Panc1 (cell line): ENCODE measurements at regions not wholly inside any gene's neighbourhood (a gene's known extent, or its start where the extent isn't known, plus 50 kb on each side); places are given as distances from the start of the nearest gene placed in this dataset.
"Not testable (repeated sequence)": the region's sequence is repeated elsewhere in the genome, so short reads cannot be mapped to it uniquely, and the experiment has no call there.

Source experiments
- ATAC-seq: fragments of 200-7000 bp; cut with Tn5 transposase; 2 replicates; pipeline ENCODE4 v1.9.1; 2020; ENCODE audit warnings: mild to moderate bottlenecking, moderate library complexity
- BruUV-seq: library from RNA; stranded (reverse); fragments of 400-500 nt; replicated peaks from 2 replicates; lab custom pipeline; 2021; lab: Mats Ljungman, UMichigan
- CTCF ChIA-PET: fragments of 300-600 bp; sonication (Branson Sonifier 250); formaldehyde crosslinking; loops from one replicate; lab custom pipeline; 2022; ENCODE audit warnings: antibody characterized with exemption; lab: Charles Lee
- POLR2A ChIA-PET: fragments of 300-600 bp; sonication (Branson Sonifier 250); formaldehyde crosslinking; loops from one replicate; lab custom pipeline; 2022; ENCODE audit warnings: antibody characterized with exemption; lab: Charles Lee
- DNase-seq: peaks from one replicate; pipeline ENCODE4 v3.0.0-alpha.2; 2010; ENCODE audit warnings: low read depth, low spot score
- H3K27ac ChIP-seq: 2 replicates; pipeline ENCODE4 v1.5.1; 2011; ENCODE audit warnings: mild to moderate bottlenecking, low read length, inconsistent platforms
- H3K27me3 ChIP-seq: fragments of 200-500 bp; sonication (Bioruptor generic); 2 replicates; pipeline ENCODE4 v1.6.0; 2014; ENCODE audit warnings: low read length, inconsistent platforms; ENCODE audit not compliant: control insufficient read depth, insufficient read depth
- H3K36me3 ChIP-seq: fragments of 200-500 bp; sonication (Bioruptor generic); 2 replicates; pipeline ENCODE4 v1.5.1; 2014; ENCODE audit warnings: inconsistent platforms, mild to moderate bottlenecking, low read length, moderate library complexity; ENCODE audit not compliant: control insufficient read depth, insufficient read depth
- H3K4me1 ChIP-seq: 2 replicates; pipeline ENCODE4 v1.5.1; 2011; ENCODE audit warnings: inconsistent platforms, mild to moderate bottlenecking, low read length, moderate library complexity; ENCODE audit not compliant: control insufficient read depth, insufficient read depth
- H3K4me3 ChIP-seq, 2 experiments: 2 replicates each; pipeline ENCODE4 v1.5.1; 2011 to 2012; ENCODE audit warnings: low read depth in 2 of 2, low read length in 2 of 2, mild to moderate bottlenecking in 2 of 2, inconsistent platforms in 1 of 2, moderate library complexity in 1 of 2
- H3K9me3 ChIP-seq: fragments of 200-500 bp; sonication (Bioruptor generic); 2 replicates; pipeline ENCODE4 v1.5.1; 2014; ENCODE audit warnings: low read depth, mild to moderate bottlenecking, inconsistent platforms, low read length, moderate library complexity; ENCODE audit not compliant: control insufficient read depth, insufficient read depth
- CTCF ChIP-seq: fragments of 450-650 bp; IDR thresholded peaks from 2 replicates; pipeline ENCODE4 v1.5.1; 2017; ENCODE audit warnings: mild to moderate bottlenecking
- POLR2AphosphoS5 ChIP-seq: IDR thresholded peaks from 2 replicates; pipeline ENCODE4 v1.6.1; 2012; ENCODE audit warnings: mild to moderate bottlenecking, low read depth, low read length, moderate library complexity
- REST ChIP-seq, 2 experiments: IDR thresholded peaks; 2 replicates each; pipeline ENCODE4 v1.6.1; 2011 to 2012; ENCODE audit warnings: low read depth in 2 of 2, control low read depth in 1 of 2, low read length in 1 of 2, mild to moderate bottlenecking in 1 of 2, moderate library complexity in 1 of 2; ENCODE audit not compliant: insufficient read depth in 1 of 2
- SIN3A ChIP-seq: IDR thresholded peaks from 2 replicates; pipeline ENCODE4 v1.6.1; 2012; ENCODE audit warnings: low read depth, mild to moderate bottlenecking, low read length, moderate library complexity, borderline replicate concordance; ENCODE audit not compliant: insufficient read depth
- TCF7L2 ChIP-seq: IDR thresholded peaks from 2 replicates; pipeline ENCODE4 v1.6.1; 2011; ENCODE audit warnings: mild to moderate bottlenecking, low read depth, low read length, inconsistent platforms
- in situ Hi-C: cut with HindIII; loops from 2 replicates; pipeline ENCODE4 v1.10.0; 2016; ENCODE audit warnings: low sequenced_read_pairs, low pct_unique_long_range_greater_than_20kb
- intact Hi-C: fragments of 100-400 bp; cut with micrococcal nuclease; formaldehyde crosslinking; loops from one replicate; pipeline ENCODE4 v1.10.0; 2022; ENCODE audit not compliant: unreplicated experiment

- H3K27me3 ChIP-seq: no peaks in the 10 kb centered on the region
- in situ Hi-C loops: no loop called here
- CTCF ChIA-PET: no interaction called here
- BruUV-seq: no TSS peak
- TF ChIP-seq TCF7L2: no peak
- TF ChIP-seq POLR2AphosphoS5: no peak
- no peak for TF ChIP-seq CTCF
- TF ChIP-seq REST (IDR thresholded peaks at IDR 0.05; ENCODE audit: insufficient read depth in 1 of 2, low read depth in 2 of 2, low read length in 1 of 2): no peak
- TF ChIP-seq SIN3A: no peak
- no peak overlapping the region for H3K27ac ChIP-seq
- ATAC-seq (no peak), DNase-seq (no peak)
- intact Hi-C loops: no loop called here
- H3K9me3 ChIP-seq: no peaks in the 10 kb centered on the region
- H3K4me3 ChIP-seq: no peak overlapping the region
- H3K36me3 ChIP-seq: no peaks in the 10 kb centered on the region
- H3K4me1 ChIP-seq: no peaks in the 10 kb centered on the region
- POLR2A ChIA-PET: no interaction called here
Observed at GRCh38 chr4:131764730-131765129, 1384.4 kb upstream of the PCDH10 start.

GRCh38 chr4:131774382-131774781 lies 1374.7 kb upstream of the PCDH10 start:
- intact Hi-C loops, BruUV-seq, H3K4me1 ChIP-seq, ATAC-seq, CTCF ChIA-PET, H3K27ac ChIP-seq, in situ Hi-C loops, H3K27me3 ChIP-seq, H3K36me3 ChIP-seq, POLR2A ChIA-PET, H3K9me3 ChIP-seq, DNase-seq, H3K4me3 ChIP-seq: not testable (repeated sequence)

- ATAC-seq, POLR2A ChIA-PET, H3K9me3 ChIP-seq, H3K27ac ChIP-seq, H3K4me1 ChIP-seq, H3K27me3 ChIP-seq, H3K36me3 ChIP-seq, H3K4me3 ChIP-seq, DNase-seq, in situ Hi-C loops, BruUV-seq, CTCF ChIA-PET, intact Hi-C loops: not testable (repeated sequence)
Observed at GRCh38 chr4:131810565-131810964, 1338.5 kb upstream of the PCDH10 start.
